Neural progenitor cell (in vitro differentiated cells): ENCODE measurements at regions not wholly inside any gene's neighbourhood (a gene's known extent, or its start where the extent isn't known, plus 50 kb on each side); places are given as distances from the start of the nearest gene placed in this dataset.

Experiments
- EZH2 ChIP-seq: fragments of 200-600 bp; sonication (generic); IDR thresholded peaks from 2 replicates; pipeline ENCODE4 v1.6.1; 2017; ENCODE audit warnings: antibody characterized with exemption, mild to moderate bottlenecking, moderate library complexity
- TF ChIP-seq, protein P1 (sequence below): fragments of 200-600 bp; sonication (generic); IDR thresholded peaks from 2 replicates; pipeline ENCODE4 v1.5.1; 2017; ENCODE audit warnings: antibody characterized with exemption, mild to moderate bottlenecking

DNA sequence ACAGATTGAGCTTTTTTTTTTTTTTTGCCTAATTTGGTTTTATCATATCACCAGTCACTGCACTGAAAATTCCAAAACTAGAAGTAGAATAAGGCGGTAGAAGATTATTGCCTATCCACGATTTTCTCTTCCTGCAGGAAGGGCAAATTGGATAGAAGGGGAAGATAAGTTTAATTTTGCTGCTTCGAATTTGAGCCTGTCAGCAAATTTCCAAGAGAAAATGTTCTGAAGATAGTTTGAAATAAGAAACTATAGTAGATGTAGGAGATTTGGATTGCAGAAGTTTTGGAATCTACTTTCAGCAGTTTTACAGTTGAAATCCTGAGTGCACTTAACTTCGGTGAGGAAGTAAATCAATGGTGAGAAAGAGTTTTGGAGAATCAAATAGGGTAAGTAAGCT lies 164.9 kb downstream of the PTBP2 start:
- TF ChIP-seq, protein P1, sequence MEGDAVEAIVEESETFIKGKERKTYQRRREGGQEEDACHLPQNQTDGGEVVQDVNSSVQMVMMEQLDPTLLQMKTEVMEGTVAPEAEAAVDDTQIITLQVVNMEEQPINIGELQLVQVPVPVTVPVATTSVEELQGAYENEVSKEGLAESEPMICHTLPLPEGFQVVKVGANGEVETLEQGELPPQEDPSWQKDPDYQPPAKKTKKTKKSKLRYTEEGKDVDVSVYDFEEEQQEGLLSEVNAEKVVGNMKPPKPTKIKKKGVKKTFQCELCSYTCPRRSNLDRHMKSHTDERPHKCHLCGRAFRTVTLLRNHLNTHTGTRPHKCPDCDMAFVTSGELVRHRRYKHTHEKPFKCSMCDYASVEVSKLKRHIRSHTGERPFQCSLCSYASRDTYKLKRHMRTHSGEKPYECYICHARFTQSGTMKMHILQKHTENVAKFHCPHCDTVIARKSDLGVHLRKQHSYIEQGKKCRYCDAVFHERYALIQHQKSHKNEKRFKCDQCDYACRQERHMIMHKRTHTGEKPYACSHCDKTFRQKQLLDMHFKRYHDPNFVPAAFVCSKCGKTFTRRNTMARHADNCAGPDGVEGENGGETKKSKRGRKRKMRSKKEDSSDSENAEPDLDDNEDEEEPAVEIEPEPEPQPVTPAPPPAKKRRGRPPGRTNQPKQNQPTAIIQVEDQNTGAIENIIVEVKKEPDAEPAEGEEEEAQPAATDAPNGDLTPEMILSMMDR = no peak
- no peak for TF ChIP-seq EZH2
